GM12865 (cell line): ENCODE measurements at regions not wholly inside any gene's neighbourhood (a gene's known extent, or its start where the extent isn't known, plus 50 kb on each side); places are given as distances from the start of the nearest gene placed in this dataset.

Source experiments
- DNase-seq: peaks from one replicate; pipeline ENCODE4 v3.0.0; 2010; ENCODE audit warnings: low read depth
- H3K4me3 ChIP-seq: 2 replicates; pipeline ENCODE4 v1.5.1; 2011; ENCODE audit warnings: mild to moderate bottlenecking, low read depth, low read length, control low read depth
- CTCF ChIP-seq: IDR thresholded peaks from 2 replicates; pipeline ENCODE4 v1.5.1; 2011; ENCODE audit warnings: low read length, control low read depth, low read depth, inconsistent platforms; ENCODE audit not compliant: insufficient read depth; ENCODE audit errors: missing control alignments

GRCh38 chr1:208595745-208596144 is 351.6 kb upstream of the PLXNA2 start:
- H3K4me3 ChIP-seq = no peak overlapping the region
- no peak for TF ChIP-seq CTCF
- no peak for DNase-seq

- no peak for TF ChIP-seq CTCF
- H3K4me3 ChIP-seq = no peak overlapping the region
- no peak for DNase-seq
These were observed 353.4 kb upstream of the PLXNA2 start for GRCh38 chr1:208597571-208597970.

- no peak overlapping the region for H3K4me3 ChIP-seq
- DNase-seq = no peak
- TF ChIP-seq CTCF = no peak
These were observed 353.8 kb upstream of the PLXNA2 start for GRCh38 chr1:208598021-208598420.

- no peak for TF ChIP-seq CTCF
- no peak for DNase-seq
- no peak overlapping the region for H3K4me3 ChIP-seq
These were observed 354.9 kb upstream of the PLXNA2 start for GRCh38 chr1:208599063-208599462.

GRCh38 chr1:208600456-208601190 is 356.4 kb upstream of the PLXNA2 start:
- no peak for DNase-seq
- TF ChIP-seq CTCF = no peak
- no peak overlapping the region for H3K4me3 ChIP-seq

- TF ChIP-seq CTCF = no peak
- no peak overlapping the region for H3K4me3 ChIP-seq
- DNase-seq = no peak
These were observed 357.4 kb upstream of the PLXNA2 start for GRCh38 chr1:208601561-208601960.

GRCh38 chr1:208603721-208604120 is 359.5 kb upstream of the PLXNA2 start:
- DNase-seq = no peak
- no peak for TF ChIP-seq CTCF
- no peak overlapping the region for H3K4me3 ChIP-seq
